Lower lobe of right lung (tissue), 2 donors: ENCODE measurements at regions not wholly inside any gene's neighbourhood (a gene's known extent, or its start where the extent isn't known, plus 50 kb on each side); places are given as distances from the start of the nearest gene placed in this dataset.

Source experiments
- ATAC-seq, 2 donors: fragments of 200-7000 bp; cut with Tn5 transposase; one replicate each; pipeline ENCODE4 v1.9.1; 2020 to 2022; ENCODE audit warnings: mild to moderate bottlenecking in 2 of 2, moderate library complexity in 2 of 2
- DNase-seq: peaks from one replicate; pipeline ENCODE4 v3.0.0-alpha.2; 2020
- H3K27ac ChIP-seq: fragments of 200-600 bp; one replicate; pipeline ENCODE4 v1.8.0; 2022
- H3K27me3 ChIP-seq: fragments of 200-600 bp; one replicate; pipeline ENCODE4 v1.8.0; 2022; ENCODE audit warnings: low read depth
- H3K36me3 ChIP-seq: fragments of 200-600 bp; one replicate; pipeline ENCODE4 v1.8.0; 2022; ENCODE audit warnings: mild to moderate bottlenecking
- H3K4me1 ChIP-seq: fragments of 200-600 bp; one replicate; pipeline ENCODE4 v1.8.0; 2022
- H3K4me3 ChIP-seq: fragments of 200-600 bp; one replicate; pipeline ENCODE4 v1.8.0; 2022; ENCODE audit warnings: mild to moderate bottlenecking
- H3K9me3 ChIP-seq: fragments of 200-600 bp; one replicate; pipeline ENCODE4 v1.8.0; 2022
- CTCF ChIP-seq: fragments of 200-600 bp; IDR thresholded peaks from one replicate; pipeline ENCODE4 v1.8.0; 2022; ENCODE audit warnings: antibody characterized with exemption, mild to moderate bottlenecking
- intact Hi-C: fragments of 100-400 bp; cut with DNase I; formaldehyde crosslinking; loops from one replicate; pipeline ENCODE4 v1.11.0; 2022
- donor health status: DM: no; HTN: yes; CAD: no; lungs with severe emphysema.

GRCh38 chr2:118589721-118590120 lies 257.7 kb downstream of the EN1 start:
- no peak for TF ChIP-seq CTCF
- DNase-seq (no peak), ATAC-seq (no peak)
- Histone ChIP-seq H3K27me3 (no peaks in the 10 kb centered on the region), H3K36me3 (no peaks in the 10 kb centered on the region), H3K9me3 (no peaks in the 10 kb centered on the region), H3K4me1 (no peaks in the 10 kb centered on the region), H3K4me3 (no peak overlapping the region), H3K27ac (no peak overlapping the region)
- intact Hi-C loops, result no loop called here

GRCh38 chr2:118588850-118589249 lies 258.6 kb downstream of the EN1 start:
- Histone ChIP-seq H3K9me3 (no peaks in the 10 kb centered on the region), H3K4me3 (no peak overlapping the region), H3K27me3 (no peaks in the 10 kb centered on the region), H3K36me3 (no peaks in the 10 kb centered on the region), H3K4me1 (no peaks in the 10 kb centered on the region), H3K27ac (no peak overlapping the region)
- intact Hi-C loops, result no loop called here
- ATAC-seq (no peak), DNase-seq (no peak)
- no peak for TF ChIP-seq CTCF

- Histone ChIP-seq H3K27me3 (no peaks in the 10 kb centered on the region), H3K27ac (no peak overlapping the region), H3K4me1 (no peaks in the 10 kb centered on the region), H3K9me3 (no peaks in the 10 kb centered on the region), H3K4me3 (no peak overlapping the region), H3K36me3 (no peaks in the 10 kb centered on the region)
- intact Hi-C loops, result no loop called here
- DNase-seq, result no peak
- no peak for TF ChIP-seq CTCF
- ATAC-seq, result no peak
Measured at GRCh38 chr2:118586312-118586711, 261.1 kb downstream of the EN1 start.

- ATAC-seq, result no peak
- TF ChIP-seq CTCF, result no peak
- DNase-seq, result no peak
- intact Hi-C loops, result no loop called here
- Histone ChIP-seq H3K27me3 (no peaks in the 10 kb centered on the region), H3K9me3 (no peaks in the 10 kb centered on the region), H3K36me3 (no peaks in the 10 kb centered on the region), H3K4me1 (no peaks in the 10 kb centered on the region), H3K4me3 (no peak overlapping the region), H3K27ac (no peak overlapping the region)
Measured at GRCh38 chr2:118584877-118585276, 262.6 kb downstream of the EN1 start.

- intact Hi-C loops, result no loop called here
- DNase-seq, result no peak
Measured at GRCh38 chr2:118584062-118584749, 263.2 kb downstream of the EN1 start.

More at GRCh38 chr2:118584062-118584749, 263.2 kb downstream of the EN1 start:
- Histone ChIP-seq H3K36me3 (no peaks in the 10 kb centered on the region), H3K4me3 (no peak overlapping the region), H3K4me1 (no peaks in the 10 kb centered on the region), H3K27ac (no peak overlapping the region), H3K9me3 (no peaks in the 10 kb centered on the region), H3K27me3 (no peaks in the 10 kb centered on the region)
- TF ChIP-seq CTCF, result no peak
- no peak for ATAC-seq
